Hematopoietic multipotent progenitor cell (in vitro differentiated cells): ENCODE measurements at regions not wholly inside any gene's neighbourhood (a gene's known extent, or its start where the extent isn't known, plus 50 kb on each side); places are given as distances from the start of the nearest gene placed in this dataset.

Experiments used
- DNase-seq, 3 donors: peaks; one replicate each; pipeline ENCODE4 v3.0.0-alpha.2; 2011 to 2015; ENCODE audit warnings: low read depth in 2 of 3, low spot score in 2 of 3

DNA sequence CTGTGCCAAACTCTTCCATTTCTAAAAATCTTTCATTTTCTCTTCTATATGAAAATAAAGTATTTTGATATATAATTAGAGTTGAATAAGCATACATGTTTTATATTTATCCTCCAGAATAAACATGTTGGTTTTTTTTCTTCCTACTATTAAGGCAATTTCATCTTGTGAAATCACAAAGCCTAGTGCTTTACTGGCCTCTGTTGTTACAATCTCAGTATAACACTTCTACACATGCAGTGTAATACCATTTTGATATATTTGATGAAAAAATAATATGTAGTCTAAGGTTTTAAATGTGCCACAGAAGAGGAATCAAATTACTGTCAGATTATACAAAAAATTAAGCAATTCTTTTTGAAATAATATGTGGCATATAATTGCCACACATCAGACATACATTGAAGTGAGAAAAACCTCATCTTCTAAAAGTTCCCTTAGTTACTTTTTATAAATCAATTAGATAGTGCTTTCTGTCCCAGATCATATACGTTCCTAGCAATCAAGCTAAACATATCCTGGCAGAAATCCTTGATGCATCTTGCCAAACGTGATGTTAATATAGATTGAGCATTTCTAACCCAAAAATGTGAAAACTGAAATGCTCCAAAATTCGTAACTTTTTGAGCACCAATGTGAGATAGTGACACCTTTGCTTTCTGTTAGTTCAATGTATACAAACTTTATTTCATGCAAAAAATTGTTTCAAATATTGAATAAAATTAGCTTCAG lies 225.1 kb upstream of the MANEA start:
- DNase-seq, result no peak

DNA sequence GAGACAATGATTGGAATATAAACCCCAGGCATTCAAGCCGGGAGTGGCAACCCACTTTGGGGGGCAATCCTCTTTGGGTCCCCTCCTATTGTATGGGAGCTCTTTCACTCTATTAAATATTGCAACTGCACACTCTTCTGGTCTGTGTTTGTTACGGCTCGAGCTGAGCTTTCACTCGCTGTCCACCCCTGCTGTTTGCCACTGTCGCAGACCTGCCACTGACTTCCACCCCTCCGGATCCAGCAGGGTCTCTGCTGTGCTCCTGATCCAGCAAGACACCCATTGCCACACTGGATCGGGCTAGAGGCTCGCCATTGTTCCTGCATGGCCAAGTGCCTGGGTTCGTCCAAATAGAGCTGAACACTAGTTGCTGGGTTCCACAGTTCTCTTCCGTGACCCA lies 222.8 kb upstream of the MANEA start:
- DNase-seq, result no peak

DNA sequence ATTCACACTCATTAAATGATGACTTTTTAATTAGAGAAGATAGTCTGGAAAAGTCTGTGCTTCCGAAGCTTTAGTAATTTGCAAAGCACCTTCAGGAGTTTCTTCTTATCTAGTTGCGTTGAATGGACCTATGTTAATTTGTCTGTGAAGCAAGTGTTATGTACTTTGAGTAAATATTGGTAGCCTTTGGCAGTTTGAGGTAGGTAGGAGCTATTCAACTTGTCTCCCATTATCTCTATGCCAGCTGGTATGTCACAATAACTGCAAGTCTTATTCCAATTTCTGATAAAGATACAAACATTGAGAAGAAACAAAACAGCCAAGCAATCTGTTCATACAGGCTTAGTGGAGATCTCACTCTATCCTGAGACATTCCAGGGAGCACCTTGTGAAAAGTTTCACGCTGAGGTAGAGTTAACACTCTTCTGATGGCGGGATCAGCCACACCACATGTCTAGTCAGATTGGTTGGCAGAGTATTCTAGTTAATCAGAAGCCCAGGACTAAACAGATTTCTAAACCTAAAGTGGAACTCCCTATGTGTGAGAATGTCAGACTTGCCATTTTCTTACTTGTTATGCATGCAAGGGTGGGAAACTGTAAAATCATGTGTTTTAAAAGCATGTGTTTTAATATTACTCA lies 219.8 kb upstream of the MANEA start:
- DNase-seq, result no peak

DNA sequence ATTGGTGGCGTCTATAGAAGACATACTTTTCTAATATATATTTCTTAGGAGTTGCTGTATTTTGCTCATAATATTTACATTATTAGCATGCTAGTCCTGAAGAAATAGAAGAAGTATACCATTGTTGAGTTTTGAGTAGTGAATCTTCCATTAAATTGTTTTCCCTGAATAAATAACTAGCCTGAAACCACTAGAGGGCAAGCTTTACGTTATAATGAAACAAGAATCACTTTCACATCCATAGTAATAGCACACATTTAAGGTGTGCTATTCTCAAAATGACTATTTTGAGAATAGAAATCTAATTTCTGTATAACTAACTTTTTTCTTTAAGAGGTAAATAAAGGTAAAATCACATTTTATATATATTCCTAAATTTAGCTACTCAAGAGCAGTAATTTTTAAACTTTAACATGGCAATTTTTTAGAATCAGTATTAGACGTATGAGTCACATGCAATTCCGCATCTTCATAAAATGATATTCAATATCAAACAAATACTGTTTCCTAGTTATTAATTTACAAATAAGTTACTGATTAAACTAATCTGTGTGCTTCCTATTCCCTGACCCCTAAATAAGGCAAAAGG lies 213.2 kb upstream of the MANEA start:
- peak in 2 of 3 donors; percentile 0 to 22 for DNase-seq

DNA sequence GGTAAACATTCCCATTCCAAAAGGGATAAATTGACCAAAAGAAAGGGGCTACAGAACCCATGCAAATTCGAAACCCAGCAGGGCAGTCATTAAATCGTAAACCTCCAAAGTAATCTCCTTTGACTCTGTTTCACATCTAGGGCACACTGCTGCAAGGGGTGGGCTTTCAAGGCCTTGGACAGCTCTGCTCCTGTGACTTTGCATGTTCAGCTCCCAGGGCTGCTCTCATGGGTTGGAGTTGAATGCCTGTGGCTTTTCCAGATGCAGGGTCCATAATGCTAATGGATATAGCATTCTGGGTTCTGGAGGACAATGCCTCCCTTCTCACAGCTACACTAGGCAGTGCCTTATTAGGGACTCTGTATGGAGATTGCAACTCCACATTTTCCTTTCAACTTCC lies 211.9 kb upstream of the MANEA start:
- no peak for DNase-seq

DNA sequence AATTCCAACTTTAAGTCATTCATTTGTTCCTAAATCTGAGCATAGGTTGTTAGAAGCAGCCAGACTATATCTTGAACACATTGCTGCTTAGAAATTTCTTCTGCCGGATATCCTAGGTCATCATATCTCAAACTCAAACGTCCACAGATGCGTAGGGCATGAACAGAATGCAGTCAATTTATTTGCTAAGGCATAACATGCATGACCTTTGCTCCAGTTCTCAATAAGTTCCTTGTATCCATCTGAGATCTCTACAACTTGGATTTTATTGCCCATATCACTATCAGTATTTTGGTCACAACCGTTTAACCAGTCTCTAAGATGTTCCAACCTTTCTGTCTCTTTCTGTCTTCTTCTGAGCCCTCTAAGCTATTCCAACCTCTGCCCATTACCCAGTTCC lies 210.9 kb upstream of the MANEA start:
- no peak for DNase-seq

DNA sequence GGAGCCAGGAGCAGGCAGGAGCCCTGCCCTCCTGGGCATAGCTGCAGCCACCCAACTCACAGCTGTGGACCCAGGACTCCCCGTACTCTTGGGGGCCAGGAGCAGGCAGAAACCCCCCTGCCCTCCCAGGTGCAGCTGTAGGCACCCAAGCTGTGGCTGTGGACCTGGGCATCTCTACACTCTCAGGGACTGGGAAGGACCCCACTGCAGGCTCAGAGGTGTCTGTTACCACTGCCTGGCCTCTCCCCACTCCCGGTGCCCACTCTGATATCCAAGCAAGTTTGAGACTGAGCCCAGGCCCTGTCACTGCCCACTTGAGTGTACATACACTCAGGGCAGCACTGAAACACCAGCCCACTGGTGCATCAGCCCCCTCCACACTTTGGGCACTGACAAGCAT lies 193.5 kb upstream of the MANEA start:
- no peak for DNase-seq

DNA sequence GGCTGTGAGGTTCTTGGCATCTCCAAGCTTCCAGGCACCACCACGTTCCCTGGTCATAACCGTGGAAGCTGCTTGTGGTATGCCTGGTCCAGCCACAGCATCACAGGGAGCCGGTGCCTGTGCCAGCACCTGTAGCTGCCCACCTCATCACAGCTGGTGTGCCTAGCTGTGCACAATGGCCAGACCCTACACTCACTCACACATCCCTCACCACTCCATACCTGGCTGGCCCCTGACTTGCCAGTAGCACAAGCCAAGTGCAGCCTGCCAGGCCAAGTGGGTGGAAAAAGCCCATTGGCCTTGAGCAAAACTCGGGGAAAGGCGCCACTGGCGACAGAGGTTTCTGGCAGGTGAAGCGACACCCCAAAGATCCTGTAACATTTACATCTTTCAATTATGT lies 192.3 kb upstream of the MANEA start:
- DNase-seq, result no peak

DNA sequence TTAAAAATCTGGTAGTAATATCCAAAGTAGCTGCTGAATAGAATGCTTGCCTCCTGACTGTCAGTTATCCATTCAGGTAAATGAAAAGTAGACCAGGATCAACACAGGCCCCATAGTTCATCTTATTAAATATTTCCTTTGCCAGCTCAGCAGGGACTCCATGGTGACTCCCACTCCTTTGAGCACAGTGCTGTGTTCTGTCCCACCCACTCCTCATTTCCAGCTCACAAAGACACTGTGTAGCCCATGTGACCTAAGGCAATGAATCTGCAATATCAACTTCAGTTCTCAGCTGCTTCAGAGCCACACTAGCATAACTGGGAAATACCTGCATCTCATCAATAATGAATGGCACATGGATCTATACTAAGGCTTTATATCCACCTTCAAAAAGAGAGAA lies 189.5 kb upstream of the MANEA start:
- DNase-seq, result no peak

DNA sequence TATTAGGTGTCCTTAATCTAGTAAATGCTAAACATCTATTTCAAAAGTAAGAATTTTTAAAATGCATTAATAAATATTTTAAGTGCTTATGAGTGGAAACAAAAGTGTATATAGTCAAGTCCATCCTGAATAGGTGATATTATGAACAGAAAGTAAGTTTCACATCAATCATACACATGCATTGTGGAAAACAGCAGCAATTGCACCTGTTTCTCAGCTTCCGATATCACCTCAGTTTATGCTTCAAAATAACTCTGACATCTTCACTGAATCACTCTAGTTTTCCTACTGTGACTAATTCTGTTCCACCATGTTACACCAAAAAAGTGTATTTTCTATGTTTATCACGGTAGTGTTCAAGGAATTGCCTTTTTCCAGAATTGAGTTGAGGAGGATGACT lies 172.6 kb upstream of the MANEA start:
- DNase-seq, result no peak

DNA sequence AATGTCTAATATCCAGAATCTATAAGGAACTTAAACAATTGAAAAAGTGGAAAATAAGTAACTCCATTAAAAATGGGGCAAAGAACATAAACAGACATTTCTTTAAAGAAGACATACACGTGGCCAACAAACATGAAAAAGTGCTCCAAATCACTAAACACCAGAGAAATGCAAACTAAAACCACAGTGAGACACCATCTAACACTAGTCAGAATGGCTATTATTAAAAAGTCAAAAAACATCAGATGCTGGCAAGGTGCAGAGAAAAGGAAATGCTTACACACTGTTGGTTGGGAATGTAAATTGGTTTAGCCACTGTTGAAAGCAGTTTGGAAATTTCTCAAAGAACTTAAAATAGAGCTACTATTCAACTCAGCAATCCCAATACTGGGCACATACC lies 169.2 kb upstream of the MANEA start:
- DNase-seq, result no peak

DNA sequence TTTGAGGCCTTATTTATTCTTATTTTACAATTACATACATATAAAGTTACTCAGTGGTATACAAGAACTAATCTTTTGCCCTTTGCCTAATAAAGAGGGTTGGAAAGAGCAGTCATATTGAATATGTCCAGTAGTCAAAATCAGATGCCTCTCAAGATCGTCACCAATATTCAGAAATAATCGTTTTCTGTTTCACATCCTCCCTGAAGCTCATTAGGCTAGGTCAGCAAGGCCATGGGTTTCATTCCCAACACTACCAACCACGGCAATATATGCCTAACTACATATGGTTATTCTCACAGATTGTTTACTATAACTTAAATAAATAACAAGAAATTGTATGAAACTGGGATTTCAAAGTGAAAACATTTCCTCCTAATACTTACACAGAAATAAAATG lies 167.2 kb upstream of the MANEA start:
- DNase-seq, result no peak

DNA sequence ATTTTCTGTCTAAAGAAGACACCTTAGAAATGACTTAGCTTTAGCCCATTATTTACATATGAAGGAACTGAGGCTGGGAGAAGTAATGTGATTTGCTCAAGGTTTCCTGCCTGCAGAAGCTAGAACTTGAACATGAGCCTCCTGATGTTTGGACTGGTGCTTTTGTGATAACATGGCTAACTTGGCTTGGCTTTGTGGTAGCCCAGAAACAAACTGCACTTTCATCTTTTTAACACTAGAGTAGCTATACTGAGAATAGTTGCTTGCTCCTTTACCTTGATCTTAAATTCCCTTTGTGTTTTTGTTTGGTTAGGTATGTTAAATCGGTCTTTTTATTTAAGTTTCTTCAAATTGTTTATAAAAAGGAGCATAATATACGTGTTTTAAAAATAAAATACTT lies 163.5 kb upstream of the MANEA start:
- no peak for DNase-seq

DNA sequence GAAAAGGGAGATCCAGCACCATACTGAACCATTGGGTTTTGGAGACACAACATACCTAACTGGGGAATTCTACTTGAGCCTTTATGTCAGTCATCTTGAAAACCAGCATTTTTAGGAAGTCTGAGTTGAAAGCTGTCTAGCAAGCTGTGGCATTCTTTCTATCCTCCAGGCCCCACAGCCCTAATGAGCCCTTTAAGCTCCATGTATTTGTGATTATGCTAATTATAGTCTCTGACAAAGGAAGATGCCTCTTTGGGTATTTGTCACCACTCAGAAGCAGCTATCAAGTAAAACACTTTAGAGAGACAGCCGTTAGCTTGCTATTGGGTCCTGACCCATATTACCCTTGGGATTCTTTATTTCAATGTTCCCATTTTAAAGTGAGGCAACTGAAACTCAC lies 159.5 kb upstream of the MANEA start:
- no peak for DNase-seq

DNA sequence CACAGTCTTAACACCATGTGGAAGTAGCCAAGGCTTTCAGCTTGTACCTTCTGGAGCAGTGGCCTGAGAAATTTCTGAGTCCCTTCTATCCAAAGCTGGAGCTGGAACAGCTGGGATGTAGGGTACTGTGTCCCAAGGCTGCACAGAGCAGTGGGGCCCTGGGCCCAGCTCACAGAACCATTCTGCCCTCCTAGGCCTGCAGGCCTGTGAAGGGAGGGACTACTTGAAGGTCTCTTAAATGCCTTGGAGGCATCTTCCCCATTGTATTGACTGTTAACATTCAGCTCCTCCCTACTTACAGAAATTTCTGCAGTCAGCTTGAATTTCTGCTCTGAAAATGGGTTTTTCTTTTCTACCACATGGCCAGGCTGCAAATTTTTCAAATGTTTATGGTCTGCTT lies 156.5 kb upstream of the MANEA start:
- DNase-seq, result no peak

DNA sequence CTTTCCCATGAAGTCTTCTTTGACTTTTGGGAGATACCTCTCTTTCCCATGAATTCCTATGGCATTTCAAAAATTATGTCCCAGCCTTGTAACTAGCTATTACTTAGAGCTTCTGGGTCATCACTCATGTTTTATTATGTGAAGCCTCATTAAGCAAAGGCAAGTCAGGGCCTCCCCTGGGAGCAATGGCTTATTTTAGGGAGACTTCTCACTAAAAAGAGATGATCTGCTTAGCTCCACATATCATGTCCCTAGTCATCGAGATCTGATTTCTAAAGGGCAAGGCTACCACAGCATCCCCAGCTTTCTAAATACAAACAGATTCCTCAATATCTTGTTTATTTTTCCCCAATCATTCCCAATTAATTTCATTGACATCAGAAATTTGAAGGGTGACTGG lies 154.0 kb upstream of the MANEA start:
- no peak for DNase-seq

DNA sequence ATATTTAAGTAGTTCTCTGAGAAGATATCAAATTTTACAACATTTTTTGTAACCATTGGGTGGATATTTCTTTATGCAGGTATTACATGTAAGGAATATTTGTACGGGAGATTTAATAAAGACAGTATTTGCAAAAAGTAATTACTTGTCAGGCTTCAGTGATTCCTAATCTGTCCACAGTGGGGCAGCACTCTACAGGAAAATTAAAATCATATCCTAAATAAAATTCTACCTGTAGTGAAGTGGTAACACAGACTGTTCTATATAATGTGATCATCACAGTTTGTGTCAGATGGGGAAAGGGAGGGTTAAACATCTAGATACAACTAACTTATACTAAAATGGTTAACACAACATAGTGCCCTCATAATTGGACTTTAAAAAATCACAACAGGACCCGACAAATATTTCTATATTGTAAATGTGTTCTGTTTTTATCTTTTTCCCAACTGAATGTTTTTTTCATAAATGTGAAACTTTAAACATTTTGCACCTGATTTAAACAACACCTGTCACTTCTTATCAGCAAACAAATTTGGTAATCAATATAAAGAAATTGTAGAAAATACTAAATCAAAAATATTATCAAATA lies 145.6 kb upstream of the MANEA start:
- peak in 2 of 3 donors; percentile 6 to 28 for DNase-seq

DNA sequence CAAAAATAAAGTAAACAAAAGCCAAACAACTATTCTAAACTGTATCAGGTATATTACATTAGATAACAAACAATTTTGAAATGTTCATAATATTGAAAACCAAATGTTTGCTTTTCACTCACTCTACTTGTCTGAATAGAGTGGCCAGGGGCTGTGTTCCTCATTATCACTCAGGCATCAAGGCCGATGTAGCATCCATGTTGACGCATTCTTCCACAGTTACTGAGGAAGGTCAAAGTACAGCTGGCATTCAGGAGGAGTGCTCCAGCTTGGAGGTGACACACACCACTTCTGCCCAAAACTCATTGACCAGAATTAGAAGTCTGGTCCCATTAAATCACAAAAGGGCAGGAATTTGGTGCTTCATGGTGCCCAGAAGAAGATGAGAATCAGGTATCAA lies 137.6 kb upstream of the MANEA start:
- DNase-seq, result no peak

DNA sequence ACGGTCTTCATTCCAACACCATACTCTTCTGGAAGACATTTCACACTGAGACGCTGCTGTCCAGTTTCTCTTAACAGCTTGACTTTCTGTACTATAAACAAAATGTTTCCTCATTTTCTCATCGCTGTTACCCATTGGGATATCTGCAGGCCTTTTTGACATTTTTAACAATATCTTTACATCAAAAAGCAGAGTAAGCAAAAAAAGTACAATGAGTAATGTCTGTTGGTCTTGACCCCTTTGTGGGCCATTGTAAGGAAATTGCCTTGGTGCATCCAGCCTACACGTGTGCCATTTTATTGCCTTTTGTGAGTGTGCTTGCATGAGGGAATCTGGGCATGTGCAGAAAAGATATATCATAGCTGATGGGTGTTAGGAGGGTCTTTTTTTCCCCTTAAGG lies 129.1 kb upstream of the MANEA start:
- DNase-seq, result no peak

DNA sequence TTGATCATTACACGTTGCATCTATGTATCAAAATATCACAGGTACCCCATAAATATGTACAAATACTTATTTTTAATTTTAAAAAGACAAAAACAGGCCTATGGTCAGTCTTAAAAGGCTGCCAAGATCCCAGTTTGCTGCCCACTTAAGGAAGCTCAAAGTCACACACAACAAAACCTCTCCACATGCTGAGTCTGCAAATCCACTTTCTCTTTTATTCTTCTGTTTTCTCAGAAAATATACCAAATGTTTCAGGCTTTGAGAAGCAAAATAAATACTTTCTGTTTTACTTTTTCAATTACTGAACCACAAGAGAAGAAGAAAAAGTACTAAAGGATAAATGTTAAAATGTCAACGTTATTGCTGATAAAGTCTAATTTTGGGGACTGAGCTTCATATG lies 107.8 kb upstream of the MANEA start:
- DNase-seq, result no peak

DNA sequence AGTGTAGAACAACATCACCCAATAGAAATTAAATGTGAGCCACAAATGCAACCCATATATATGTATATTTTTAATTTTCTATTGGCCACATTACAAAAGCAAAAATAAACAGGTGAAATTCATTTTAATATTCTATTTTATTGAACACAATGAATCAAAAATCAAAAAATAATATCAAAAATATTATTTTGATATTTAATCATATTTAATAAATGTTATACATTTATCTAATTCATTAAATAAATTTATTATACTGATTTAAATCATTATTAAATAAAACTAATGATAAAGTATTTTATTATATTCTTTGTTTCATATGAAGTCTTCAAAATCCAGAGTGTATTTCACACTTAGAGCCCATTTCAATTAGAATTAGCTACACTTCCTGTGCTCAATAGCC lies 98.4 kb upstream of the MANEA start:
- DNase-seq, result no peak

DNA sequence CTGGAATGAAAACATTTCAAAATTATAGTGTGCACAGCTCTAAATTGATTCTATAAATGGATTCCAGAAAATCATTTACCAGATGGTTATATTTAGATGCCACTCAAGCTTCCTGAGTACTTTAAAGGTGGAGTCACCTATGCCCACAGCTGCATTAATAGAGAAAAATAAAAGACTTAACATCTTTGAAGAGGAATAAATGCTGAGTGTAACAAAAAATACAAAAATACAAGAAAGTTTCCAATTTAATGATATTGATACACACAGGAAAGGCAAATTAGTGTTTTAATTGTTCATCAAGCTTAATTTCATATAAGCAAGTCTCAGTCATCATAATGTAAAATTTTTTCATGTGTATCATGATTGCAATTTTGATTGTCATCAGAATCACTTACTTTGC lies 89.5 kb upstream of the MANEA start:
- DNase-seq, result no peak
